GM23338 (cell line): ENCODE measurements at regions not wholly inside any gene's neighbourhood (a gene's known extent, or its start where the extent isn't known, plus 50 kb on each side); places are given as distances from the start of the nearest gene placed in this dataset.
"Not testable (repeated sequence)": the region's sequence is repeated elsewhere in the genome, so short reads cannot be mapped to it uniquely, and the experiment has no call there.

Source experiments
- CREB1 ChIP-seq: fragments of 250-450 bp; sonication (Bioruptor Pico); IDR thresholded peaks from 2 replicates; pipeline ENCODE4 v1.5.0; 2020; ENCODE audit warnings: low read depth, mild to moderate bottlenecking, moderate library complexity
- EZH2 ChIP-seq: fragments of 200-600 bp; sonication (generic); IDR thresholded peaks from one replicate; pipeline ENCODE4 v1.8.0; 2017; ENCODE audit warnings: antibody characterized with exemption, mild to moderate bottlenecking, low read depth; ENCODE audit not compliant: unreplicated experiment
- EZH2phosphoT487 ChIP-seq: fragments of 200-600 bp; sonication (generic); IDR thresholded peaks from one replicate; pipeline ENCODE4 v1.8.1; 2018; ENCODE audit warnings: antibody characterized with exemption; ENCODE audit not compliant: unreplicated experiment
- JUNB ChIP-seq: IDR thresholded peaks from one replicate; pipeline ENCODE4 v1.6.1; 2016; ENCODE audit warnings: antibody characterized with exemption; ENCODE audit not compliant: unreplicated experiment
- NANOG ChIP-seq: IDR thresholded peaks from 2 replicates; pipeline ENCODE4 v1.6.1; 2016; ENCODE audit warnings: antibody characterized with exemption, borderline replicate concordance
- POLR2AphosphoS5 ChIP-seq: IDR thresholded peaks from 2 replicates; pipeline ENCODE4 v1.6.1; 2016; ENCODE audit warnings: antibody characterized with exemption, low read depth
- ZNF114 ChIP-seq: fragments of 250-450 bp; sonication (Bioruptor Pico); IDR thresholded peaks from 2 replicates; pipeline ENCODE4 v1.5.0; 2020; ENCODE audit warnings: mild to moderate bottlenecking, moderate library complexity
- TF ChIP-seq, protein P1 (sequence below), 2 experiments: fragments of 200-600 bp in 1 of 2; sonication (generic) in 1 of 2; conservative IDR thresholded peaks; 2 replicates each; pipeline versions ENCODE4 v1.5.1 to v1.6.1; 2016 to 2017; ENCODE audit warnings: antibody characterized with exemption in 2 of 2, low read depth in 2 of 2, mild to moderate bottlenecking in 2 of 2, moderate library complexity in 1 of 2
- TF ChIP-seq, protein P2 (sequence below): IDR thresholded peaks from one replicate; pipeline ENCODE4 v1.6.1; 2018; ENCODE audit warnings: antibody characterized with exemption; ENCODE audit not compliant: unreplicated experiment
- TF ChIP-seq, protein P3 (sequence below): IDR thresholded peaks from 2 replicates; pipeline ENCODE4 v1.6.1; 2016; ENCODE audit warnings: antibody characterized with exemption

DNA sequence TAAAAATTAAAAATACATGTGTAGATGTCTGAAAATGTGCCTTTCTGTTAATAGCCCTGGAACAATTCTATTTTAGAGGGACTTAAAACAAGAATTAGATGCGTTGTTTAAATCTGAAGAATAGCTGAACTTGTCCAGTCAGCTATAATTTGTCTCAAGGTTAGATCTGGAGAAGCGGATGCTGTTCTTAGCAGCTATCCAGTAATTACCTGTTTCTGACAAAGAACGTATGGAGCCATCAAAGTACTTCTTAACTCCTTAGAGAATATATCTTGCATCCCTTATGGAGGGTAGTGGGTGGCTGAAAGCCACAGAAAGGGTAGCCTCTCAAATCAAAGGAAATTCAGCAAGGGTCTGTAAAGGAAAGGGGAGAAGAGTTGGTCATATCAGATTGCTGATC is 160.4 kb downstream of the SEPTIN7 start:
- TF ChIP-seq, protein P1, sequence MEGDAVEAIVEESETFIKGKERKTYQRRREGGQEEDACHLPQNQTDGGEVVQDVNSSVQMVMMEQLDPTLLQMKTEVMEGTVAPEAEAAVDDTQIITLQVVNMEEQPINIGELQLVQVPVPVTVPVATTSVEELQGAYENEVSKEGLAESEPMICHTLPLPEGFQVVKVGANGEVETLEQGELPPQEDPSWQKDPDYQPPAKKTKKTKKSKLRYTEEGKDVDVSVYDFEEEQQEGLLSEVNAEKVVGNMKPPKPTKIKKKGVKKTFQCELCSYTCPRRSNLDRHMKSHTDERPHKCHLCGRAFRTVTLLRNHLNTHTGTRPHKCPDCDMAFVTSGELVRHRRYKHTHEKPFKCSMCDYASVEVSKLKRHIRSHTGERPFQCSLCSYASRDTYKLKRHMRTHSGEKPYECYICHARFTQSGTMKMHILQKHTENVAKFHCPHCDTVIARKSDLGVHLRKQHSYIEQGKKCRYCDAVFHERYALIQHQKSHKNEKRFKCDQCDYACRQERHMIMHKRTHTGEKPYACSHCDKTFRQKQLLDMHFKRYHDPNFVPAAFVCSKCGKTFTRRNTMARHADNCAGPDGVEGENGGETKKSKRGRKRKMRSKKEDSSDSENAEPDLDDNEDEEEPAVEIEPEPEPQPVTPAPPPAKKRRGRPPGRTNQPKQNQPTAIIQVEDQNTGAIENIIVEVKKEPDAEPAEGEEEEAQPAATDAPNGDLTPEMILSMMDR (conservative IDR thresholded peaks at IDR 0.05; ENCODE audit: low read depth in 2 of 2) = not testable (repeated sequence)
- not testable (repeated sequence) for TF ChIP-seq POLR2AphosphoS5; CREB1 (CRISPR knock-in tag); EZH2phosphoT487; EZH2; JUNB; ZNF114; NANOG
- TF ChIP-seq, protein P2, sequence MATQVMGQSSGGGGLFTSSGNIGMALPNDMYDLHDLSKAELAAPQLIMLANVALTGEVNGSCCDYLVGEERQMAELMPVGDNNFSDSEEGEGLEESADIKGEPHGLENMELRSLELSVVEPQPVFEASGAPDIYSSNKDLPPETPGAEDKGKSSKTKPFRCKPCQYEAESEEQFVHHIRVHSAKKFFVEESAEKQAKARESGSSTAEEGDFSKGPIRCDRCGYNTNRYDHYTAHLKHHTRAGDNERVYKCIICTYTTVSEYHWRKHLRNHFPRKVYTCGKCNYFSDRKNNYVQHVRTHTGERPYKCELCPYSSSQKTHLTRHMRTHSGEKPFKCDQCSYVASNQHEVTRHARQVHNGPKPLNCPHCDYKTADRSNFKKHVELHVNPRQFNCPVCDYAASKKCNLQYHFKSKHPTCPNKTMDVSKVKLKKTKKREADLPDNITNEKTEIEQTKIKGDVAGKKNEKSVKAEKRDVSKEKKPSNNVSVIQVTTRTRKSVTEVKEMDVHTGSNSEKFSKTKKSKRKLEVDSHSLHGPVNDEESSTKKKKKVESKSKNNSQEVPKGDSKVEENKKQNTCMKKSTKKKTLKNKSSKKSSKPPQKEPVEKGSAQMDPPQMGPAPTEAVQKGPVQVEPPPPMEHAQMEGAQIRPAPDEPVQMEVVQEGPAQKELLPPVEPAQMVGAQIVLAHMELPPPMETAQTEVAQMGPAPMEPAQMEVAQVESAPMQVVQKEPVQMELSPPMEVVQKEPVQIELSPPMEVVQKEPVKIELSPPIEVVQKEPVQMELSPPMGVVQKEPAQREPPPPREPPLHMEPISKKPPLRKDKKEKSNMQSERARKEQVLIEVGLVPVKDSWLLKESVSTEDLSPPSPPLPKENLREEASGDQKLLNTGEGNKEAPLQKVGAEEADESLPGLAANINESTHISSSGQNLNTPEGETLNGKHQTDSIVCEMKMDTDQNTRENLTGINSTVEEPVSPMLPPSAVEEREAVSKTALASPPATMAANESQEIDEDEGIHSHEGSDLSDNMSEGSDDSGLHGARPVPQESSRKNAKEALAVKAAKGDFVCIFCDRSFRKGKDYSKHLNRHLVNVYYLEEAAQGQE = not testable (repeated sequence)
- TF ChIP-seq, protein P3, sequence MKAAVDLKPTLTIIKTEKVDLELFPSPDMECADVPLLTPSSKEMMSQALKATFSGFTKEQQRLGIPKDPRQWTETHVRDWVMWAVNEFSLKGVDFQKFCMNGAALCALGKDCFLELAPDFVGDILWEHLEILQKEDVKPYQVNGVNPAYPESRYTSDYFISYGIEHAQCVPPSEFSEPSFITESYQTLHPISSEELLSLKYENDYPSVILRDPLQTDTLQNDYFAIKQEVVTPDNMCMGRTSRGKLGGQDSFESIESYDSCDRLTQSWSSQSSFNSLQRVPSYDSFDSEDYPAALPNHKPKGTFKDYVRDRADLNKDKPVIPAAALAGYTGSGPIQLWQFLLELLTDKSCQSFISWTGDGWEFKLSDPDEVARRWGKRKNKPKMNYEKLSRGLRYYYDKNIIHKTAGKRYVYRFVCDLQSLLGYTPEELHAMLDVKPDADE = not testable (repeated sequence)
